ENCODE measurements at regions not wholly inside any gene's neighbourhood (a gene's known extent, or its start where the extent isn't known, plus 50 kb on each side); places are given as distances from the start of the nearest gene placed in this dataset.

GRCh38 chr6:113648698-113649097, 208.4 kb upstream of the MARCKS start:
- H3K27ac ChIP-seq (ENCODE audit: low read length), result no peak overlapping the region
- H3K9me3 ChIP-seq (ENCODE audit: control insufficient read depth in 2 of 2, low read length in 2 of 2), result no peaks in the 10 kb centered on the region
- no peaks in the 10 kb centered on the region for H3K27me3 ChIP-seq (ENCODE audit: control insufficient read depth in 1 of 2, insufficient read depth in 2 of 2, low read length in 2 of 2)
- no peak overlapping the region for H3K4me3 ChIP-seq (ENCODE audit: low read length in 2 of 2)
- no peaks in the 10 kb centered on the region for H3K36me3 ChIP-seq (ENCODE audit: control insufficient read depth in 2 of 2, insufficient read depth in 2 of 2, low read length in 2 of 2)
- no peak overlapping the region for H3K9ac ChIP-seq (ENCODE audit: low read length in 2 of 2)
- no peaks in the 10 kb centered on the region for H3K4me1 ChIP-seq (ENCODE audit: control insufficient read depth, insufficient read depth, low read length)

- Histone ChIP-seq H3K27ac (ENCODE audit: low read length) (no peak overlapping the region), H3K9me3 (ENCODE audit: control insufficient read depth in 2 of 2, low read length in 2 of 2) (no peaks in the 10 kb centered on the region), H3K36me3 (ENCODE audit: control insufficient read depth in 2 of 2, insufficient read depth in 2 of 2, low read length in 2 of 2) (no peaks in the 10 kb centered on the region), H3K4me1 (ENCODE audit: control insufficient read depth, insufficient read depth, low read length) (no peaks in the 10 kb centered on the region), H3K9ac (ENCODE audit: low read length in 2 of 2) (no peak overlapping the region), H3K4me3 (ENCODE audit: low read length in 2 of 2) (no peak overlapping the region), H3K27me3 (ENCODE audit: control insufficient read depth in 1 of 2, insufficient read depth in 2 of 2, low read length in 2 of 2) (no peaks in the 10 kb centered on the region)
Measured at GRCh38 chr6:113649276-113649675, 207.9 kb upstream of the MARCKS start.

- H3K36me3 ChIP-seq (ENCODE audit: control insufficient read depth in 2 of 2, insufficient read depth in 2 of 2, low read length in 2 of 2), result no peaks in the 10 kb centered on the region
- no peaks in the 10 kb centered on the region for H3K9me3 ChIP-seq (ENCODE audit: control insufficient read depth in 2 of 2, low read length in 2 of 2)
- no peak overlapping the region for H3K4me3 ChIP-seq (ENCODE audit: low read length in 2 of 2)
- no peak overlapping the region for H3K27ac ChIP-seq (ENCODE audit: low read length)
- no peak overlapping the region for H3K9ac ChIP-seq (ENCODE audit: low read length in 2 of 2)
- H3K4me1 ChIP-seq (ENCODE audit: control insufficient read depth, insufficient read depth, low read length), result no peaks in the 10 kb centered on the region
- no peaks in the 10 kb centered on the region for H3K27me3 ChIP-seq (ENCODE audit: control insufficient read depth in 1 of 2, insufficient read depth in 2 of 2, low read length in 2 of 2)
Measured at GRCh38 chr6:113649880-113650609, 207.1 kb upstream of the MARCKS start.

- no peak overlapping the region for H3K27ac ChIP-seq (ENCODE audit: low read length)
- H3K36me3 ChIP-seq (ENCODE audit: control insufficient read depth in 2 of 2, insufficient read depth in 2 of 2, low read length in 2 of 2), result no peaks in the 10 kb centered on the region
- no peaks in the 10 kb centered on the region for H3K9me3 ChIP-seq (ENCODE audit: control insufficient read depth in 2 of 2, low read length in 2 of 2)
- H3K4me3 ChIP-seq (ENCODE audit: low read length in 2 of 2), result no peak overlapping the region
- H3K9ac ChIP-seq (ENCODE audit: low read length in 2 of 2), result no peak overlapping the region
- H3K4me1 ChIP-seq (ENCODE audit: control insufficient read depth, insufficient read depth, low read length), result no peaks in the 10 kb centered on the region
- H3K27me3 ChIP-seq (ENCODE audit: control insufficient read depth in 1 of 2, insufficient read depth in 2 of 2, low read length in 2 of 2), result no peaks in the 10 kb centered on the region
Measured at GRCh38 chr6:113650610-113650979, 206.6 kb upstream of the MARCKS start.

- no peak overlapping the region for H3K27ac ChIP-seq (ENCODE audit: low read length)
- no peaks in the 10 kb centered on the region for H3K4me1 ChIP-seq (ENCODE audit: control insufficient read depth, insufficient read depth, low read length)
- H3K36me3 ChIP-seq (ENCODE audit: control insufficient read depth in 2 of 2, insufficient read depth in 2 of 2, low read length in 2 of 2), result no peaks in the 10 kb centered on the region
- no peak overlapping the region for H3K9ac ChIP-seq (ENCODE audit: low read length in 2 of 2)
- no peaks in the 10 kb centered on the region for H3K9me3 ChIP-seq (ENCODE audit: control insufficient read depth in 2 of 2, low read length in 2 of 2)
- no peaks in the 10 kb centered on the region for H3K27me3 ChIP-seq (ENCODE audit: control insufficient read depth in 1 of 2, insufficient read depth in 2 of 2, low read length in 2 of 2)
- H3K4me3 ChIP-seq (ENCODE audit: low read length in 2 of 2), result no peak overlapping the region
Measured at GRCh38 chr6:113651120-113651519, 206.0 kb upstream of the MARCKS start.

- Histone ChIP-seq H3K36me3 (ENCODE audit: control insufficient read depth in 2 of 2, insufficient read depth in 2 of 2, low read length in 2 of 2) (no peaks in the 10 kb centered on the region), H3K27me3 (ENCODE audit: control insufficient read depth in 1 of 2, insufficient read depth in 2 of 2, low read length in 2 of 2) (no peaks in the 10 kb centered on the region), H3K9ac (ENCODE audit: low read length in 2 of 2) (no peak overlapping the region), H3K27ac (ENCODE audit: low read length) (no peak overlapping the region), H3K4me3 (ENCODE audit: low read length in 2 of 2) (no peak overlapping the region), H3K4me1 (ENCODE audit: control insufficient read depth, insufficient read depth, low read length) (no peaks in the 10 kb centered on the region), H3K9me3 (ENCODE audit: control insufficient read depth in 2 of 2, low read length in 2 of 2) (no peaks in the 10 kb centered on the region)
Measured at GRCh38 chr6:113651920-113652319, 205.2 kb upstream of the MARCKS start.

GRCh38 chr6:113653275-113653674, 203.9 kb upstream of the MARCKS start:
- Histone ChIP-seq H3K9me3 (ENCODE audit: control insufficient read depth in 2 of 2, low read length in 2 of 2) (no peaks in the 10 kb centered on the region), H3K4me3 (ENCODE audit: low read length in 2 of 2) (no peak overlapping the region), H3K9ac (ENCODE audit: low read length in 2 of 2) (no peak overlapping the region), H3K27me3 (ENCODE audit: control insufficient read depth in 1 of 2, insufficient read depth in 2 of 2, low read length in 2 of 2) (no peaks in the 10 kb centered on the region), H3K4me1 (ENCODE audit: control insufficient read depth, insufficient read depth, low read length) (no peaks in the 10 kb centered on the region), H3K36me3 (ENCODE audit: control insufficient read depth in 2 of 2, insufficient read depth in 2 of 2, low read length in 2 of 2) (no peaks in the 10 kb centered on the region), H3K27ac (ENCODE audit: low read length) (no peak overlapping the region)

- Histone ChIP-seq H3K4me3 (ENCODE audit: low read length in 2 of 2) (no peak overlapping the region), H3K36me3 (ENCODE audit: control insufficient read depth in 2 of 2, insufficient read depth in 2 of 2, low read length in 2 of 2) (no peaks in the 10 kb centered on the region), H3K4me1 (ENCODE audit: control insufficient read depth, insufficient read depth, low read length) (no peaks in the 10 kb centered on the region), H3K27me3 (ENCODE audit: control insufficient read depth in 1 of 2, insufficient read depth in 2 of 2, low read length in 2 of 2) (no peaks in the 10 kb centered on the region), H3K27ac (ENCODE audit: low read length) (no peak overlapping the region), H3K9ac (ENCODE audit: low read length in 2 of 2) (no peak overlapping the region), H3K9me3 (ENCODE audit: control insufficient read depth in 2 of 2, low read length in 2 of 2) (no peaks in the 10 kb centered on the region)
Measured at GRCh38 chr6:113654396-113654795, 202.7 kb upstream of the MARCKS start.

GRCh38 chr6:113655761-113656160, 201.4 kb upstream of the MARCKS start:
- H3K9ac ChIP-seq (ENCODE audit: low read length in 2 of 2), result no peak overlapping the region
- no peaks in the 10 kb centered on the region for H3K36me3 ChIP-seq (ENCODE audit: control insufficient read depth in 2 of 2, insufficient read depth in 2 of 2, low read length in 2 of 2)
- no peak overlapping the region for H3K27ac ChIP-seq (ENCODE audit: low read length)
- H3K4me3 ChIP-seq (ENCODE audit: low read length in 2 of 2), result no peak overlapping the region
- no peaks in the 10 kb centered on the region for H3K4me1 ChIP-seq (ENCODE audit: control insufficient read depth, insufficient read depth, low read length)
- H3K27me3 ChIP-seq (ENCODE audit: control insufficient read depth in 1 of 2, insufficient read depth in 2 of 2, low read length in 2 of 2), result no peaks in the 10 kb centered on the region
- H3K9me3 ChIP-seq (ENCODE audit: control insufficient read depth in 2 of 2, low read length in 2 of 2), result no peaks in the 10 kb centered on the region

- Histone ChIP-seq H3K27me3 (ENCODE audit: control insufficient read depth in 1 of 2, insufficient read depth in 2 of 2, low read length in 2 of 2) (no peaks in the 10 kb centered on the region), H3K9me3 (ENCODE audit: control insufficient read depth in 2 of 2, low read length in 2 of 2) (no peaks in the 10 kb centered on the region), H3K4me3 (ENCODE audit: low read length in 2 of 2) (no peak overlapping the region), H3K4me1 (ENCODE audit: control insufficient read depth, insufficient read depth, low read length) (no peaks in the 10 kb centered on the region), H3K9ac (ENCODE audit: low read length in 2 of 2) (no peak overlapping the region), H3K36me3 (ENCODE audit: control insufficient read depth in 2 of 2, insufficient read depth in 2 of 2, low read length in 2 of 2) (no peaks in the 10 kb centered on the region), H3K27ac (ENCODE audit: low read length) (no peak overlapping the region)
Measured at GRCh38 chr6:113659762-113660404, 197.3 kb upstream of the MARCKS start.

GRCh38 chr6:113660819-113661218, 196.3 kb upstream of the MARCKS start:
- Histone ChIP-seq H3K9ac (ENCODE audit: low read length in 2 of 2) (no peak overlapping the region), H3K4me3 (ENCODE audit: low read length in 2 of 2) (no peak overlapping the region), H3K36me3 (ENCODE audit: control insufficient read depth in 2 of 2, insufficient read depth in 2 of 2, low read length in 2 of 2) (no peaks in the 10 kb centered on the region), H3K4me1 (ENCODE audit: control insufficient read depth, insufficient read depth, low read length) (no peaks in the 10 kb centered on the region), H3K27me3 (ENCODE audit: control insufficient read depth in 1 of 2, insufficient read depth in 2 of 2, low read length in 2 of 2) (no peaks in the 10 kb centered on the region), H3K27ac (ENCODE audit: low read length) (no peak overlapping the region), H3K9me3 (ENCODE audit: control insufficient read depth in 2 of 2, low read length in 2 of 2) (no peaks in the 10 kb centered on the region)
